DOHH2 (cell line): ENCODE measurements at regions not wholly inside any gene's neighbourhood (a gene's known extent, or its start where the extent isn't known, plus 50 kb on each side); places are given as distances from the start of the nearest gene placed in this dataset.

ENCODE experiments used
- CTCF ChIP-seq: fragments of 200-600 bp; sonication (generic); IDR thresholded peaks from one replicate; pipeline ENCODE4 v1.5.1; 2014; ENCODE audit warnings: antibody characterized with exemption, mild to moderate bottlenecking, low read depth, low read length; ENCODE audit not compliant: poor library complexity, severe bottlenecking
- EZH2phosphoT487 ChIP-seq: fragments of 200-600 bp; sonication (generic); IDR thresholded peaks from 2 replicates; pipeline ENCODE4 v1.6.1; 2017; ENCODE audit warnings: borderline replicate concordance, mild to moderate bottlenecking, antibody characterized with exemption, low read length, moderate library complexity, mixed read lengths

GRCh38 chr2:195443926-195444325 lies 213.1 kb upstream of the SLC39A10 start:
- TF ChIP-seq CTCF (no peak), EZH2phosphoT487 (no peak)
